Sigmoid colon (tissue), 6 donors: ENCODE measurements at regions not wholly inside any gene's neighbourhood (a gene's known extent, or its start where the extent isn't known, plus 50 kb on each side); places are given as distances from the start of the nearest gene placed in this dataset.

Experiments
- DNase-seq: peaks from one replicate; pipeline ENCODE4 v3.0.0-alpha.2; 2019
- H3K27ac ChIP-seq, 4 donors: fragments of 200-600 bp; sonication (generic); one replicate each; pipeline ENCODE4 v1.5.1; 2016 to 2019; ENCODE audit warnings: mild to moderate bottlenecking in 1 of 4
- H3K27me3 ChIP-seq, 3 donors: fragments of 200-600 bp; sonication (generic); one replicate each; pipeline ENCODE4 v1.5.1; 2019; ENCODE audit warnings: mild to moderate bottlenecking in 1 of 3
- H3K36me3 ChIP-seq, 4 donors: fragments of 200-600 bp; sonication (generic); one replicate each; pipeline ENCODE4 v1.5.1; 2016 to 2019
- H3K4me1 ChIP-seq, 4 donors: fragments of 200-600 bp; sonication (generic); one replicate each; pipeline ENCODE4 v1.5.1; 2017 to 2019
- H3K4me3 ChIP-seq, 4 donors: fragments of 200-600 bp; sonication (generic); one replicate each; pipeline ENCODE4 v1.5.1; 2017 to 2019; ENCODE audit warnings: mild to moderate bottlenecking in 2 of 4, moderate library complexity in 1 of 4
- H3K9me3 ChIP-seq, 4 donors: fragments of 200-600 bp in 3 of 4; sonication (generic) in 3 of 4; one replicate each; pipeline versions ENCODE4 v1.5.1 to v1.6.1; 2013 to 2019
- EP300 ChIP-seq, 4 donors: sonication (generic); formaldehyde crosslinking; IDR thresholded peaks; one replicate each; pipeline ENCODE4 v1.6.1; 2017; ENCODE audit warnings: antibody characterized with exemption in 4 of 4
- POLR2A ChIP-seq, 2 donors: fragments of 450-650 bp; IDR thresholded peaks; one replicate each; pipeline ENCODE4 v1.6.1; 2016; ENCODE audit warnings: antibody characterized with exemption in 2 of 2, mild to moderate bottlenecking in 2 of 2, moderate library complexity in 2 of 2
- POLR2AphosphoS5 ChIP-seq, 4 donors: sonication (generic); formaldehyde crosslinking; IDR thresholded peaks; one replicate each; pipeline ENCODE4 v1.6.1; 2017; ENCODE audit warnings: antibody characterized with exemption in 4 of 4
- WGBS, 2 donors: extraction: QIAGEN DNeasy Blood & Tissue Kit; methylation state at CpG; one replicate each; pipeline ENCODE4 v1.1.7; 2013; 5-methylcytosine and 5-hydroxymethylcytosine counted together
- intact Hi-C: fragments of 100-400 bp; cut with DNase I; formaldehyde crosslinking; loops from one replicate; pipeline ENCODE4 v1.15.1; 2023
- TF ChIP-seq, protein P1 (sequence below), 4 experiments: fragments of 450-650 bp in 3 of 4; fragments of 200-600 bp in 1 of 4; IDR thresholded peaks; one replicate each; pipeline ENCODE4 v1.5.1; 2016 to 2019; ENCODE audit warnings: antibody characterized with exemption in 4 of 4, mild to moderate bottlenecking in 3 of 4, moderate library complexity in 2 of 4
- donor health status: healthy with polysubstance abuse.
- donor health status: healthy.

DNA sequence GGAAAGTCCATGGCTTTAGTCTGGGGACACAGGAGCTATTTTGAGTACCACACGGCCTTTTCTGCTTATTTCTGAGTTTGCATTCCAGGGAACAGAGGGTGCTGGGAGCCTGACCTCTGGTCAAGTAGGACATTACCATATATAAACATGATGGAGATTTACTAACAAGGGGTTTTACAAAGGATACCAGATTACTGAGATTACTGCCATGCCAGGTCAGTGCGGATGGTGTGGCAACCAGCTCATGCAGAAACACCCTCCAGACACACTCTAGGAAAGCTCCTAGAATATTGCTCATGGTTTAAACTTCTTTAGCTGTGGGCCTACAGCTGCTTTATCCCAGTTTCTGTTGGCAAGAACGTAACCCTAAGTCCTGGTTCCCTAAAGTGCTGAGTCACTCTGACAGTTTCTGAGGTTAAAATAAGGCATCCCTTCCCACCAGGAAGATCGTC is 54.3 kb upstream of the AGTR1 start:
- WGBS, 2 donors: 64 to 70% methylated on average over 4 of the region's 4 CpGs
- no peaks in the 10 kb centered on the region for H3K9me3 ChIP-seq
- no peak overlapping the region for H3K4me3 ChIP-seq
- peaks cover 0 to 14% (median 6%) of the 10 kb centered on the region in 4 donors for H3K4me1 ChIP-seq
- intact Hi-C loops: no loop called here
- H3K27me3 ChIP-seq: no peaks in the 10 kb centered on the region
- TF ChIP-seq EP300 (IDR thresholded peaks at IDR 0.05) (no peak), POLR2A (IDR thresholded peaks at IDR 0.05) (no peak), POLR2AphosphoS5 (IDR thresholded peaks at IDR 0.05) (no peak)
- TF ChIP-seq, protein P1, sequence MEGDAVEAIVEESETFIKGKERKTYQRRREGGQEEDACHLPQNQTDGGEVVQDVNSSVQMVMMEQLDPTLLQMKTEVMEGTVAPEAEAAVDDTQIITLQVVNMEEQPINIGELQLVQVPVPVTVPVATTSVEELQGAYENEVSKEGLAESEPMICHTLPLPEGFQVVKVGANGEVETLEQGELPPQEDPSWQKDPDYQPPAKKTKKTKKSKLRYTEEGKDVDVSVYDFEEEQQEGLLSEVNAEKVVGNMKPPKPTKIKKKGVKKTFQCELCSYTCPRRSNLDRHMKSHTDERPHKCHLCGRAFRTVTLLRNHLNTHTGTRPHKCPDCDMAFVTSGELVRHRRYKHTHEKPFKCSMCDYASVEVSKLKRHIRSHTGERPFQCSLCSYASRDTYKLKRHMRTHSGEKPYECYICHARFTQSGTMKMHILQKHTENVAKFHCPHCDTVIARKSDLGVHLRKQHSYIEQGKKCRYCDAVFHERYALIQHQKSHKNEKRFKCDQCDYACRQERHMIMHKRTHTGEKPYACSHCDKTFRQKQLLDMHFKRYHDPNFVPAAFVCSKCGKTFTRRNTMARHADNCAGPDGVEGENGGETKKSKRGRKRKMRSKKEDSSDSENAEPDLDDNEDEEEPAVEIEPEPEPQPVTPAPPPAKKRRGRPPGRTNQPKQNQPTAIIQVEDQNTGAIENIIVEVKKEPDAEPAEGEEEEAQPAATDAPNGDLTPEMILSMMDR (IDR thresholded peaks at IDR 0.05): no peak
- H3K27ac ChIP-seq: peak overlapping the region in 3 of 4 donors; percentile 18 to 60 (median 42)
- no peaks in the 10 kb centered on the region for H3K36me3 ChIP-seq
- DNase-seq: no peak

DNA sequence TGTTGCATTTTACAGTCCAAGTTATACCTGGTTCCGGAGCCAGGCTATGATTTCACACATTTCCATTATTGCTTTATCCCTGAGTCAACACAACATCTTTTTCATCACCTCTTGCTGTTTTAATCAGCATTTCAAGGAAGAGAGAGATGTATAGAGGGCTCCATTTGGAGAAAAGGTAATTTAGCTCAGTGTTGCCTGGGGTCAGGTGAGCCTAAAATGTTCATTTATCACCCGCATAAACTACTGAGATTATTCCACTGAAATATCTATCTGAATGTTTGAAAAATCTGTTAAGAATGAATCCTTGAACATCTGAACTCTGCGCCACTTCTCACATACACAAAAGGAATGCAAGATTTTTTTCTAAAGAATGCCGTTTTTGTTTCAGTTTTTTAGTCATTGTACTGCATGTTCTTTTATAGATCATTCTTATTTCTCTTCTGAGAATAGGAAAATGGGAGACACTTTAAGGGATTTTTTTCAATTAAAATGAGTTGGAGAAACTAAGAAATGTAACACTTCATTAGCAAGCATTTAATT is 51.5 kb upstream of the AGTR1 start:
- DNase-seq: no peak
- Histone ChIP-seq H3K4me1 (peaks cover 0 to 18% (median 15%) of the 10 kb centered on the region in 4 donors), H3K4me3 (no peak overlapping the region), H3K9me3 (no peaks in the 10 kb centered on the region), H3K36me3 (no peaks in the 10 kb centered on the region), H3K27ac (no peak overlapping the region), H3K27me3 (no peaks in the 10 kb centered on the region)
- TF ChIP-seq, protein P1 (IDR thresholded peaks at IDR 0.05): no peak
- TF ChIP-seq EP300 (IDR thresholded peaks at IDR 0.05): no peak
- no peak for TF ChIP-seq POLR2AphosphoS5 (IDR thresholded peaks at IDR 0.05)
- no peak for TF ChIP-seq POLR2A (IDR thresholded peaks at IDR 0.05)
- WGBS, 2 donors: 92 to 94% methylated on average over 4 of the region's 4 CpGs
- intact Hi-C loops: no loop called here
